CD4-positive, CD25-positive, alpha-beta regulatory T cell (primary cell): ENCODE measurements at regions not wholly inside any gene's neighbourhood (a gene's known extent, or its start where the extent isn't known, plus 50 kb on each side); places are given as distances from the start of the nearest gene placed in this dataset.
"Not testable (repeated sequence)": the region's sequence is repeated elsewhere in the genome, so short reads cannot be mapped to it uniquely, and the experiment has no call there.

Source experiments
- ATAC-seq, 2 donors: fragments of 150-1000 bp; cut with Tn5 transposase; one replicate each; pipeline ENCODE4 v1.10.0; 2021; ENCODE audit warnings: low read depth in 2 of 2, moderate number of reproducible peaks in 2 of 2, moderate library complexity in 1 of 2
- DNase-seq, 3 donors: peaks; one replicate each; pipeline versions ENCODE4 v3.0.0 to v3.0.0-alpha.2; 2012 to 2022; ENCODE audit warnings: mixed read lengths in 1 of 3
- H3K27ac ChIP-seq: one replicate; pipeline ENCODE4 v1.7.0; 2013; ENCODE audit warnings: mild to moderate bottlenecking, low read length; ENCODE audit not compliant: insufficient read depth, poor library complexity, severe bottlenecking
- H3K27me3 ChIP-seq: one replicate; pipeline ENCODE4 v1.7.0; 2013; ENCODE audit warnings: low read length; ENCODE audit not compliant: control insufficient read depth, insufficient read depth
- H3K36me3 ChIP-seq: one replicate; pipeline ENCODE4 v1.7.0; 2013; ENCODE audit warnings: mild to moderate bottlenecking, low read length, moderate library complexity; ENCODE audit not compliant: control insufficient read depth, insufficient read depth
- H3K4me1 ChIP-seq: 2 replicates; pipeline ENCODE4 v1.7.0; 2013; ENCODE audit warnings: mild to moderate bottlenecking, low read length; ENCODE audit not compliant: insufficient read depth, control insufficient read depth, poor library complexity, severe bottlenecking
- H3K4me3 ChIP-seq: one replicate; pipeline ENCODE4 v1.7.0; 2013; ENCODE audit warnings: low read depth, mild to moderate bottlenecking, low read length, moderate library complexity
- H3K9me3 ChIP-seq, 2 experiments: 1 replicate in 1 of 2; 2 replicates in 1 of 2; pipeline ENCODE4 v1.7.0; 2013; ENCODE audit warnings: low read length in 2 of 2, mild to moderate bottlenecking in 1 of 2, moderate library complexity in 1 of 2; ENCODE audit not compliant: control insufficient read depth in 2 of 2
- H3K27ac Mint-ChIP-seq, 3 donors: one replicate each; pipeline ENCODE4 v1.8.0; 2020 to 2022; ENCODE audit warnings: mild to moderate bottlenecking in 3 of 3, mixed read lengths in 3 of 3, moderate library complexity in 2 of 3
- H3K27me3 Mint-ChIP-seq: one replicate; pipeline ENCODE4 v1.8.0; 2022; ENCODE audit warnings: mild to moderate bottlenecking, mixed read lengths
- H3K36me3 Mint-ChIP-seq: one replicate; pipeline ENCODE4 v1.8.0; 2020; ENCODE audit warnings: mixed read lengths
- H3K4me1 Mint-ChIP-seq, 4 donors: one replicate each; pipeline ENCODE4 v1.8.0; 2020 to 2022; ENCODE audit warnings: mixed read lengths in 4 of 4, mild to moderate bottlenecking in 1 of 4
- H3K4me3 Mint-ChIP-seq, 4 donors: one replicate each; pipeline ENCODE4 v1.8.0; 2020 to 2022; ENCODE audit warnings: mild to moderate bottlenecking in 4 of 4, mixed read lengths in 4 of 4, moderate library complexity in 3 of 4
- H3K9me3 Mint-ChIP-seq, 7 donors: one replicate each; pipeline ENCODE4 v1.8.0; 2020 to 2022; ENCODE audit warnings: mixed read lengths in 7 of 7, mild to moderate bottlenecking in 3 of 7, moderate library complexity in 2 of 7

GRCh38 chr18:1425679-1426078 lies 521.0 kb downstream of the ADCYAP1 start:
- no peak overlapping the region for H3K4me3 Mint-ChIP-seq
- ATAC-seq (no peak), DNase-seq (no peak)
- H3K9me3 Mint-ChIP-seq, result peaks cover 0 to 10% (median 0%) of the 10 kb centered on the region in 7 donors
- no peaks in the 10 kb centered on the region for H3K27me3 Mint-ChIP-seq
- no peaks in the 10 kb centered on the region for H3K36me3 Mint-ChIP-seq
- H3K4me1 Mint-ChIP-seq, result no peaks in the 10 kb centered on the region
- Histone ChIP-seq H3K36me3 (no peaks in the 10 kb centered on the region), H3K9me3 (no peaks in the 10 kb centered on the region), H3K27ac (no peak overlapping the region), H3K4me1 (no peaks in the 10 kb centered on the region), H3K4me3 (no peak overlapping the region), H3K27me3 (no peaks in the 10 kb centered on the region)
- no peak overlapping the region for H3K27ac Mint-ChIP-seq

- no peaks in the 10 kb centered on the region for H3K36me3 Mint-ChIP-seq
These were observed 530.8 kb downstream of the ADCYAP1 start for GRCh38 chr18:1435487-1435886.

GRCh38 chr18:1436199-1436598 lies 531.5 kb downstream of the ADCYAP1 start:
- Mint-ChIP-seq H3K9me3 (peaks cover 0 to 7% (median 0%) of the 10 kb centered on the region in 7 donors), H3K4me3 (no peak overlapping the region), H3K27ac (no peak overlapping the region), H3K4me1 (no peaks in the 10 kb centered on the region), H3K36me3 (no peaks in the 10 kb centered on the region), H3K27me3 (no peaks in the 10 kb centered on the region)
- no peaks in the 10 kb centered on the region for H3K9me3 ChIP-seq
- DNase-seq (no peak), ATAC-seq (no peak)
- H3K27me3 ChIP-seq, result no peaks in the 10 kb centered on the region
- H3K4me1 ChIP-seq, result no peaks in the 10 kb centered on the region
- no peaks in the 10 kb centered on the region for H3K36me3 ChIP-seq
- H3K27ac ChIP-seq, result no peak overlapping the region
- H3K4me3 ChIP-seq, result no peak overlapping the region

More at GRCh38 chr18:1435487-1435886, 530.8 kb downstream of the ADCYAP1 start:
- no peaks in the 10 kb centered on the region for H3K27me3 ChIP-seq
- H3K4me3 ChIP-seq, result no peak overlapping the region
- no peaks in the 10 kb centered on the region for H3K36me3 ChIP-seq
- Mint-ChIP-seq H3K9me3 (peaks cover 0 to 10% (median 2%) of the 10 kb centered on the region in 7 donors), H3K27ac (no peak overlapping the region), H3K4me1 (no peaks in the 10 kb centered on the region), H3K27me3 (no peaks in the 10 kb centered on the region), H3K4me3 (no peak overlapping the region)
- no peaks in the 10 kb centered on the region for H3K9me3 ChIP-seq
- H3K4me1 ChIP-seq, result no peaks in the 10 kb centered on the region
- ATAC-seq, result no peak
- DNase-seq, result no peak
- no peak overlapping the region for H3K27ac ChIP-seq

- Mint-ChIP-seq H3K4me1 (peaks cover 0 to 2% (median 0%) of the 10 kb centered on the region in 4 donors), H3K27ac (no peak overlapping the region), H3K9me3 (peaks cover 0 to 6% (median 2%) of the 10 kb centered on the region in 7 donors), H3K27me3 (no peaks in the 10 kb centered on the region), H3K36me3 (no peaks in the 10 kb centered on the region), H3K4me3 (no peak overlapping the region)
- Histone ChIP-seq H3K27me3 (no peaks in the 10 kb centered on the region), H3K4me3 (no peak overlapping the region), H3K27ac (no peak overlapping the region), H3K9me3 (no peaks in the 10 kb centered on the region), H3K36me3 (no peaks in the 10 kb centered on the region), H3K4me1 (no peaks in the 10 kb centered on the region)
- no peak for DNase-seq
- no peak for ATAC-seq
These were observed 533.8 kb downstream of the ADCYAP1 start for GRCh38 chr18:1438458-1438910.

GRCh38 chr18:1438967-1439366 lies 534.3 kb downstream of the ADCYAP1 start:
- H3K4me3 Mint-ChIP-seq, result no peak overlapping the region
- ATAC-seq (no peak), DNase-seq (no peak)
- H3K27ac Mint-ChIP-seq, result no peak overlapping the region
- H3K27me3 ChIP-seq, result no peaks in the 10 kb centered on the region
- no peaks in the 10 kb centered on the region for H3K36me3 Mint-ChIP-seq
- no peaks in the 10 kb centered on the region for H3K9me3 ChIP-seq
- no peak overlapping the region for H3K27ac ChIP-seq
- peaks cover 0 to 6% (median 2%) of the 10 kb centered on the region in 7 donors for H3K9me3 Mint-ChIP-seq
- H3K4me1 ChIP-seq, result no peaks in the 10 kb centered on the region
- H3K4me1 Mint-ChIP-seq, result peaks cover 0 to 2% (median 0%) of the 10 kb centered on the region in 4 donors
- H3K36me3 ChIP-seq, result no peaks in the 10 kb centered on the region
- no peaks in the 10 kb centered on the region for H3K27me3 Mint-ChIP-seq
- no peak overlapping the region for H3K4me3 ChIP-seq

GRCh38 chr18:1444062-1444461 lies 539.4 kb downstream of the ADCYAP1 start:
- not testable (repeated sequence) for H3K36me3 Mint-ChIP-seq, DNase-seq, H3K4me1 Mint-ChIP-seq, H3K27me3 Mint-ChIP-seq, H3K27ac Mint-ChIP-seq, H3K4me3 ChIP-seq, H3K9me3 Mint-ChIP-seq, H3K4me3 Mint-ChIP-seq, H3K27ac ChIP-seq, H3K27me3 ChIP-seq, H3K36me3 ChIP-seq, H3K9me3 ChIP-seq, H3K4me1 ChIP-seq, ATAC-seq

- H3K4me3 Mint-ChIP-seq, result no peak overlapping the region
- no peaks in the 10 kb centered on the region for H3K9me3 ChIP-seq
- H3K27ac ChIP-seq, result no peak overlapping the region
- peaks cover 0 to 2% (median 0%) of the 10 kb centered on the region in 4 donors for H3K4me1 Mint-ChIP-seq
- peaks cover 0 to 10% (median 0%) of the 10 kb centered on the region in 7 donors for H3K9me3 Mint-ChIP-seq
- ATAC-seq, result no peak
- no peaks in the 10 kb centered on the region for H3K27me3 ChIP-seq
- DNase-seq, result no peak
- H3K36me3 ChIP-seq, result no peaks in the 10 kb centered on the region
- no peak overlapping the region for H3K4me3 ChIP-seq
- no peaks in the 10 kb centered on the region for H3K4me1 ChIP-seq
- no peaks in the 10 kb centered on the region for H3K27me3 Mint-ChIP-seq
- no peak overlapping the region for H3K27ac Mint-ChIP-seq
- H3K36me3 Mint-ChIP-seq, result no peaks in the 10 kb centered on the region
These were observed 542.1 kb downstream of the ADCYAP1 start for GRCh38 chr18:1446765-1447164.

GRCh38 chr18:1452821-1453220 lies 548.1 kb downstream of the ADCYAP1 start:
- Mint-ChIP-seq H3K36me3 (no peaks in the 10 kb centered on the region), H3K4me1 (no peaks in the 10 kb centered on the region), H3K27ac (no peak overlapping the region), H3K4me3 (no peak overlapping the region), H3K27me3 (no peaks in the 10 kb centered on the region), H3K9me3 (peaks cover 4 to 28% (median 8%) of the 10 kb centered on the region in 7 donors)
- H3K4me3 ChIP-seq, result no peak overlapping the region
- H3K27me3 ChIP-seq, result no peaks in the 10 kb centered on the region
- no peak overlapping the region for H3K27ac ChIP-seq
- H3K9me3 ChIP-seq, result peaks cover 0 to 3% of the 10 kb centered on the region in 2 experiments
- no peak for DNase-seq
- H3K36me3 ChIP-seq, result no peaks in the 10 kb centered on the region
- no peaks in the 10 kb centered on the region for H3K4me1 ChIP-seq
- no peak for ATAC-seq
